ENCODE measurements at regions not wholly inside any gene's neighbourhood (a gene's known extent, or its start where the extent isn't known, plus 50 kb on each side); places are given as distances from the start of the nearest gene placed in this dataset.

GRCh38 chr6:164210783-164211182 lies 796.3 kb downstream of the QKI start:
- peaks cover 13 to 20% of the 10 kb centered on the region in 2 experiments for H3K9me3 Mint-ChIP-seq
- H3T11ph ChIP-seq (ENCODE audit: low read length): no peak overlapping the region
- no peak overlapping the region for H3K56ac ChIP-seq (ENCODE audit: insufficient read length, low read depth, low read length)
- no peaks in the 10 kb centered on the region for H3K4me1 Mint-ChIP-seq
- no peak overlapping the region for H4K8ac ChIP-seq (replicated peaks; ENCODE audit: insufficient read length, low read depth, low read length)
- H3K79me2 ChIP-seq (ENCODE audit: insufficient read depth, low read length): no peaks in the 10 kb centered on the region
- H3K18ac ChIP-seq (ENCODE audit: insufficient read length, low read depth, low read length): no peak overlapping the region
- no peak overlapping the region for H2BK15ac ChIP-seq (ENCODE audit: low read depth, low read length)
- H3K27me3 Mint-ChIP-seq (ENCODE audit: low read depth): no peaks in the 10 kb centered on the region
- no peaks in the 10 kb centered on the region for H3K9me3 ChIP-seq (ENCODE audit: control insufficient read depth, low read depth, low read length)
- no peak overlapping the region for H3K4ac ChIP-seq (ENCODE audit: low read depth, low read length)
- H3K27ac Mint-ChIP-seq: no peak overlapping the region
- H3K23ac ChIP-seq (ENCODE audit: insufficient read length, low read depth, low read length): no peak overlapping the region
- H3K27me3 ChIP-seq (ENCODE audit: insufficient read depth, low read length): no peaks in the 10 kb centered on the region
- no peaks in the 10 kb centered on the region for H3K4me1 ChIP-seq (ENCODE audit: insufficient read depth, low read length)
- H2BK5ac ChIP-seq (ENCODE audit: insufficient read length, low read length): no peak overlapping the region
- no peak overlapping the region for H2BK120ac ChIP-seq (ENCODE audit: low read depth, low read length, poor library complexity, severe bottlenecking)
- H3K23me2 ChIP-seq (ENCODE audit: insufficient read length, low read depth, low read length, poor library complexity, severe bottlenecking): no peaks in the 10 kb centered on the region
- no peak overlapping the region for H3K14ac ChIP-seq (ENCODE audit: insufficient read depth, low read length)
- no peak overlapping the region for H3K4me2 ChIP-seq (ENCODE audit: insufficient read depth, insufficient read length, low read length)
- WGBS (ENCODE audit: extremely low coverage, insufficient read length, low lambda C conversion rate): no CpG with 5 or more reads among the region's 5 CpGs
- H3K4me3 Mint-ChIP-seq: no peak overlapping the region
- H3K36me3 Mint-ChIP-seq (ENCODE audit: insufficient read depth in 1 of 3, low read depth in 3 of 3): peaks cover 4 to 31% (median 7%) of the 10 kb centered on the region in 3 experiments; a peak in 5 of 7 replicates
- H4K5ac ChIP-seq (ENCODE audit: insufficient read length, low read depth, low read length): no peak overlapping the region
- H2AFZ ChIP-seq (ENCODE audit: low read length): no peak overlapping the region
- no peaks in the 10 kb centered on the region for H4K20me1 ChIP-seq (ENCODE audit: control insufficient read depth, insufficient read depth, insufficient read length)
- H3K9ac ChIP-seq (ENCODE audit: extremely low read depth, insufficient read length, low read length): no peak overlapping the region
- H4K91ac ChIP-seq (ENCODE audit: insufficient read length, low read depth, low read length): no peak overlapping the region
- H3K27ac ChIP-seq (ENCODE audit: insufficient read length, low read depth, low read length): no peak overlapping the region
- no peak for TF ChIP-seq CTCF (conservative IDR thresholded peaks at IDR 0.05)
- H2BK20ac ChIP-seq (ENCODE audit: low read depth, low read length, poor library complexity, severe bottlenecking): no peak overlapping the region
- DNase-seq: no peak
- no peak overlapping the region for H2BK12ac ChIP-seq (ENCODE audit: insufficient read length, low read depth, low read length)
- H3K79me1 ChIP-seq (ENCODE audit: insufficient read depth, low read depth, low read length, poor library complexity, severe bottlenecking): no peaks in the 10 kb centered on the region
- no peak overlapping the region for H2AK5ac ChIP-seq (ENCODE audit: insufficient read length, low read length)

All from H9 (cell line).